Fibroblast of the aortic adventitia (primary cell): ENCODE measurements at regions not wholly inside any gene's neighbourhood (a gene's known extent, or its start where the extent isn't known, plus 50 kb on each side); places are given as distances from the start of the nearest gene placed in this dataset.
A peak's percentile ranks its signal among the peaks of the same experiment; 100 is the strongest.

Experiments used
- DNase-seq: peaks from one replicate; pipeline ENCODE4 v3.0.0-alpha.2; 2010; ENCODE audit warnings: low read depth
- H3K4me3 ChIP-seq: 2 replicates; pipeline ENCODE4 v1.5.1; 2011; ENCODE audit warnings: low read depth, mild to moderate bottlenecking, control low read depth, low read length, moderate library complexity
- TF ChIP-seq, protein P1 (sequence below): IDR thresholded peaks from 2 replicates; pipeline ENCODE4 v1.5.1; 2011; ENCODE audit warnings: mild to moderate bottlenecking, low read length, control low read depth, inconsistent platforms; ENCODE audit not compliant: insufficient read depth

DNA sequence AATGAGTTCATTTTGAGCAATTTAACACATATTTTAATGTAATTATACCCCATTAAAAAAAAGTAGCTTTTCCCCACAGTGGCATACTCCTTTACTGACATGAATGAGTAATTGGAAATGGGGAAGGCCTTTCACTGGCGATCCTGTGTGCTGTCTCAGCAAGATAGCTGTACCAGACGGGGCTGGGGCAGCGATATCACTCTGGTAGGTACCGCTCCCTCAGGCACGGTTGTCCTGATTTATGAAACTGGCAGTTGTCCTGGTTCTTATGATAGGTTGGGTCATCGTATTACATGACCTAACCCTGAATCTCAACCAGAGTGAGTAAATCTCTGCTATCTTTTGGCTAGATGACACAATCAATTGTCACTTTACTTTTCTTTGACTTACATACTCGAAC lies 355.0 kb upstream of the MAP3K7 start:
- DNase-seq: no peak
- TF ChIP-seq, protein P1, sequence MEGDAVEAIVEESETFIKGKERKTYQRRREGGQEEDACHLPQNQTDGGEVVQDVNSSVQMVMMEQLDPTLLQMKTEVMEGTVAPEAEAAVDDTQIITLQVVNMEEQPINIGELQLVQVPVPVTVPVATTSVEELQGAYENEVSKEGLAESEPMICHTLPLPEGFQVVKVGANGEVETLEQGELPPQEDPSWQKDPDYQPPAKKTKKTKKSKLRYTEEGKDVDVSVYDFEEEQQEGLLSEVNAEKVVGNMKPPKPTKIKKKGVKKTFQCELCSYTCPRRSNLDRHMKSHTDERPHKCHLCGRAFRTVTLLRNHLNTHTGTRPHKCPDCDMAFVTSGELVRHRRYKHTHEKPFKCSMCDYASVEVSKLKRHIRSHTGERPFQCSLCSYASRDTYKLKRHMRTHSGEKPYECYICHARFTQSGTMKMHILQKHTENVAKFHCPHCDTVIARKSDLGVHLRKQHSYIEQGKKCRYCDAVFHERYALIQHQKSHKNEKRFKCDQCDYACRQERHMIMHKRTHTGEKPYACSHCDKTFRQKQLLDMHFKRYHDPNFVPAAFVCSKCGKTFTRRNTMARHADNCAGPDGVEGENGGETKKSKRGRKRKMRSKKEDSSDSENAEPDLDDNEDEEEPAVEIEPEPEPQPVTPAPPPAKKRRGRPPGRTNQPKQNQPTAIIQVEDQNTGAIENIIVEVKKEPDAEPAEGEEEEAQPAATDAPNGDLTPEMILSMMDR: no peak
- H3K4me3 ChIP-seq: no peak overlapping the region

DNA sequence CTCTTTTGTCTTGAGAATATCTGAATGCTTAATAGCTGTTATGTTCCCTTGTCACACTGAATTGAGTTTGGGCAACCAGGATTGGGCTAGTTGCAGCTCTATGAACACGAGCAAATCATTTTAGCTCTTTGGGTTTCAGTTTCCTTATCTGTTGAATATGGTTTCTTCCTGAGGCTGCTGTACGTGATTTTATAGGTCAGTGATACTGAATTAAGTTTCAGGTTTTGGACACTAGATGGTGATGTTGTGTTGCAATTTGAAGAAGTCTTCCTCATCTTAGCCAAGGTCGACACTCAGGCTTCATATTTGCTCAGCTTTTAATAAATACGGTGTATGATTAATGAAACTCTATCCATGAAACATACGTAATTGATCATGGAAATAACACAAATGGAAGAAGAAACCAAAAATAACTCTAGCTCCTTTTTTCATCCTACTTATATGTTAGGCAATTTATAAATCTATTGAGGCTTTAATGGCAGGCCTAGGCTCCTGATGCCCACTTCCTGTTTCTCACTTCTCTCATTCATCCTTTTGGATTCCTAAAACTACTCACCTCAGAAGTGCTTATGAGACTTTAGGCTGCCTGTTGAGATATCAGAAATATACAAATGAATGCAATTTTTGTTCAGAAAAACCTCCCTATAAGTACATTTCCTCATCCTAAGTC lies 354.1 kb upstream of the MAP3K7 start:
- TF ChIP-seq, protein P1: peak; percentile 32
- no peak overlapping the region for H3K4me3 ChIP-seq
- DNase-seq: peak; percentile 61

DNA sequence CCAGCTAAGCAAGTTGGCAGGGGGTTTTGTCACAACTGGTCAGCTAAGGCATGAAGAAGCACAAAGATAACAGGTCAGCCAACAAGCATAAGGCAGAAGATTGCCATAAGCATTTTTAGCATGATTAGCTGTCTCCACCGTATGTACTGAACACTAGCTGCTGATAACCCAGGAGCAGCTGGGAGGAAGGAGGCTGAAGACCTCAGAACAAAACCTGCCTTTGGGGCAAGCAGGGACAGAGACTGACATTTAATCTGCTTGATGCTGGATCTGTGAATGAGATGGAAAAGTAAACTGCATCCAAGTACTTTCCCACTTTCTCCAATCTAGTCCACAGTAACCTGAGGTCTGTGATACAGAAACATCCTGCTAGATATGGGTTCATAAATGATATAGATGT lies 353.0 kb upstream of the MAP3K7 start:
- TF ChIP-seq, protein P1: no peak
- DNase-seq: no peak
- no peak overlapping the region for H3K4me3 ChIP-seq

DNA sequence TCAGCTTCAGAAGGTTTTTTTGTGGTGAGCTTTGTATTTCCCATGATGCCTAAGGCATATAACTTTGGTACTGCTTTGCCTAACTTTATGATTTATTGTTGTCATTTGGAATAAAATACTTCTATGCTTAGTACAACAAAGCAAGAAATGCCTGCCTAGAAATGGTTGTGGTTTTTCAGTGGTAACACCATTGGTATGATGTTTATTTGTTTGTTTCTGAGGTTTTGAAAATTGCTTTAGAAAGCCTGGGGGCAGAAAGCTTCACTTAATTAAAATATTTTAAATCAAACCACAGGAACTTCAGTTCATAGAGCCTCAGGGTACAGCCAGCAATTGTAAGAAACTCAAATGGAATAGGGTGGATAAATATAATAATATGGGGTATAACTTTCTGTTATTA lies 351.2 kb upstream of the MAP3K7 start:
- H3K4me3 ChIP-seq: no peak overlapping the region
- TF ChIP-seq, protein P1: no peak
- no peak for DNase-seq

DNA sequence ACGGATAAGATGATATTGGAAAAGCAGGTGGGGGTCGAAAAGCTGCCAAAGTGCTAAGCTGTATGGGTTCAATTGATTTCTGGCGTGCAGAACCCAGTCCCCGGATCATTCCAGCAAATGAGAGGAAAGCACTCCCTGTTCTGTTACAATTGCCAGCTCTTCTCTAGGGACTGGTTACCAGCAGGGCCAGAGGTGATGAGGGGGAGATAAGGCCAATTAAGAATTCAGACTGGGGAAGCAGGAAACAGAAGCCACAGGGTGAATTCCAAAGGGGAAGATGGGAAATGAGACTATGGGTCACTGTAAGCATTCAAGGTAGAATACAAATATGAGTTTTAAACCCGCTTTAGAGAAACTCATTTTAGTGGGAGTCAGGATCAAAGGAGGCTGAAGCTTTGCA lies 349.4 kb upstream of the MAP3K7 start:
- no peak overlapping the region for H3K4me3 ChIP-seq
- TF ChIP-seq, protein P1: no peak
- no peak for DNase-seq

DNA sequence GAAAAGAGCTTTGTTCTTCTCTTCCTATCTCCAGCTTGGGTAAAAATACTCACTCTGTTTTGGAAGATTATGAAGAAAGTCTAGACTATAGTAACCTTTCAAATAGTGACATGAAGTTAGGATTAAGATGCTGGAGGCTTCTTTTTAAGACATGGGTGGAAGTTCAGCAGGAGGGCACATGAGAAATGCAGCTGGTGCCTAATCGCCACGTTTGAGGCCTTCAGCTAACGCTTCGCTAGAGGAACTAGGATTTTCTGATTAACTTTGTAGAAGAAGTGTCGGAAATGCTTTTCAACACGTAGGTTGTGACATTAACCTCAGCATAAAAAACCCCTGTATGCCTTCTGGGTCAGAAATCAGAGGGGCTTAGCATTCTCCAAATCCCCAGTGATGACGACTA lies 348.1 kb upstream of the MAP3K7 start:
- H3K4me3 ChIP-seq: no peak overlapping the region
- DNase-seq: no peak
- TF ChIP-seq, protein P1: no peak

DNA sequence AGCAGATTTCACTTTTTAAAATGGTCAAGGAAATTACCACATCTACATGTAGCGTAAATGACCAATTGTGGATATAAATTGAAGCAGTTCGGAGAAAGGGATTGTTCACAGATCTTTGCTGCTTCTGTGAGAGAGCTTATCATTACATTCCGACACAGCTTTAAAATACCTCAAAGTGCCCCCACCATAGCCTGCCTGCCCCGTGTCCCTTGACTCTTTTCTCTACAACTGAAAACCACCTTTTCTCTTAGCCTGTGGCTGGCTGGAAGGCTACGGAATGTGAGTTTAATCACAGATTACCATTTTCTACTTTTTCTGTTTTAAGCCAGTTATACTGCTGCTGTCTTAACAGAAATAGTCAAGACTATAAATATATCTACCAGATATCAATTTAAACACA lies 347.2 kb upstream of the MAP3K7 start:
- TF ChIP-seq, protein P1: no peak

More for the DNA sequence above, 347.2 kb upstream of the MAP3K7 start:
- H3K4me3 ChIP-seq: no peak overlapping the region
- DNase-seq: no peak
